ENCODE measurements at regions not wholly inside any gene's neighbourhood (a gene's known extent, or its start where the extent isn't known, plus 50 kb on each side); places are given as distances from the start of the nearest gene placed in this dataset.

DNA sequence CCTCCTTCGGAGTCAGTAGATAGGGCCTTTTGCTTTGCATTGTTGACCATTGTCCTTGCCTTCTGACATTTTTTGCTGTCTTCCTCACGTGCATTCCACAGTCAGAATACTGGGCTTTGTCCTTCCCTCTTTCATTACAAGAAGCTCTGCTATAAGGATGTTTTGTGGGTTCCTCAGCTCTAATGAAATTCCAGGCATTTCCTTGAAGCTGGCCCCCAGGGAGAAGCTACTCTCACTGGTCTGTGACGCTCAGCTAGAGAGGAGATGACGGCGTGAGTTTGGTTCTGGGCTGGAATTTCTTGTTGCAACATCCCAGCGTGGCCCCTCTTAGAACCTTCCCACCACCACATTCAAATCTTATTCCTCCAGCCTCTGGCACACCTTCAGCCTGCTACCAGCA, 210.2 kb downstream of the TJP1 start:
- intact Hi-C loops (cut with micrococcal nuclease) = no loop called here
- H3K9me3 Mint-ChIP-seq (ENCODE audit: unreplicated experiment) = no peaks in the 10 kb centered on the region
- no peak overlapping the region for H3K27ac Mint-ChIP-seq (ENCODE audit: low read depth, unreplicated experiment)
- CTCF ChIA-PET = interaction anchor here (0.5 to 1.1 kb wide), 6 partner anchors 9 to 1487 kb away, joined by 3 to 6 read pairs (median 4); no protein-coding TSS in a partner anchor
- DNase-seq (ENCODE audit: unreplicated experiment) = peak; percentile 12
- H3K27me3 Mint-ChIP-seq (ENCODE audit: insufficient read depth, unreplicated experiment) = peaks cover 41% of the 10 kb centered on the region
- no TSS peak for BruUV-seq (replicated peaks)
- no peaks in the 10 kb centered on the region for H3K36me3 Mint-ChIP-seq (ENCODE audit: insufficient read depth, unreplicated experiment)
- no peaks in the 10 kb centered on the region for H3K4me1 Mint-ChIP-seq (ENCODE audit: insufficient read depth, unreplicated experiment)
- POLR2A ChIA-PET = interaction anchor here (0.6 to 0.7 kb wide), 2 partner anchors 40 to 432 kb away, joined by 3 to 4 read pairs; no protein-coding TSS in a partner anchor
- no peak overlapping the region for H3K4me3 Mint-ChIP-seq (ENCODE audit: unreplicated experiment)
- TF ChIP-seq, protein P1, sequence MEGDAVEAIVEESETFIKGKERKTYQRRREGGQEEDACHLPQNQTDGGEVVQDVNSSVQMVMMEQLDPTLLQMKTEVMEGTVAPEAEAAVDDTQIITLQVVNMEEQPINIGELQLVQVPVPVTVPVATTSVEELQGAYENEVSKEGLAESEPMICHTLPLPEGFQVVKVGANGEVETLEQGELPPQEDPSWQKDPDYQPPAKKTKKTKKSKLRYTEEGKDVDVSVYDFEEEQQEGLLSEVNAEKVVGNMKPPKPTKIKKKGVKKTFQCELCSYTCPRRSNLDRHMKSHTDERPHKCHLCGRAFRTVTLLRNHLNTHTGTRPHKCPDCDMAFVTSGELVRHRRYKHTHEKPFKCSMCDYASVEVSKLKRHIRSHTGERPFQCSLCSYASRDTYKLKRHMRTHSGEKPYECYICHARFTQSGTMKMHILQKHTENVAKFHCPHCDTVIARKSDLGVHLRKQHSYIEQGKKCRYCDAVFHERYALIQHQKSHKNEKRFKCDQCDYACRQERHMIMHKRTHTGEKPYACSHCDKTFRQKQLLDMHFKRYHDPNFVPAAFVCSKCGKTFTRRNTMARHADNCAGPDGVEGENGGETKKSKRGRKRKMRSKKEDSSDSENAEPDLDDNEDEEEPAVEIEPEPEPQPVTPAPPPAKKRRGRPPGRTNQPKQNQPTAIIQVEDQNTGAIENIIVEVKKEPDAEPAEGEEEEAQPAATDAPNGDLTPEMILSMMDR (IDR thresholded peaks at IDR 0.05; ENCODE audit: unreplicated experiment) = no peak

DNA sequence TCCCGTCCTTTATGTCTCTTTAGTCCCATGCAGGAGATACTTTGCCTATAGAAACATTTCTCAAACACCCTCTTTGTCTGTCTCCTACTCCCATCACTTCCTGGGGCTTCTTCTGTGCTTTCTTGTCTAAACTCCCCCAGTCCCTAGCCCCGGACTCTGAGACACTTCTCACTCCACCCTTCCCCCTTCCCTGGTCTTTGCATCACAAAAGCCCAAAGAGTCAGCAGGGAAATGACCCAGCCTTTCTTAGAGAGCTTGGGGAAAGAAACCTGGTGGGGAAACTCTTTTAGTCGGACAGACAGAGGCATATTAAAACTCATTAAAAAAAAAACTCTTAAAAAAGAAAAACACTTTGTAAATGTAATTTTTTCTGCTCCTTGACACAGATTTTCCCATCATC, 211.2 kb downstream of the TJP1 start:
- BruUV-seq (replicated peaks) = no TSS peak
- CTCF ChIA-PET = interaction anchor here (1.1 kb wide), 1 partner anchor 42 kb away, joined by 6 read pairs; no protein-coding TSS in a partner anchor

DNA sequence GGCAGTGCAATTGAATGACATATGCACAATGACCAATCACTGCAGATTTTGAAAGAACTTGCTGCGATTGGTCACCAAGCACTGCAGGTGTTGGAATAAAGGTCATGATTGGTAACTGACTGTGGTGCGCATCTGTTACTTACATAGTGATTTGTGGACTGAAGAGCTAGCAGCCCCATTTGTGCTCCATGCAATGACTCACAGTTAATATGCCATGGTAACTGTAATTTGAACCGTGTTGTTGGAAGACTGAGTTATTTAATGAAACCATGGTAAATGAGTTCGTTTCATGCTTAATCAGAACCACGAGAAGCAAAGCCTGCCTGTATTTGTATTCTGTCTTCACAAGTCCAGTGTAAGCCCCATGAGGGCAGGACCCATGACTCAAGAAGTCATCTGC, 220.5 kb downstream of the TJP1 start:
- DNase-seq (ENCODE audit: unreplicated experiment) = no peak
- no TSS peak for BruUV-seq (replicated peaks)
- Mint-ChIP-seq H3K36me3 (ENCODE audit: insufficient read depth, unreplicated experiment) (no peaks in the 10 kb centered on the region), H3K9me3 (ENCODE audit: unreplicated experiment) (peaks cover 4% of the 10 kb centered on the region), H3K4me1 (ENCODE audit: insufficient read depth, unreplicated experiment) (peaks cover 6% of the 10 kb centered on the region), H3K4me3 (ENCODE audit: unreplicated experiment) (no peak overlapping the region), H3K27me3 (ENCODE audit: insufficient read depth, unreplicated experiment) (peaks cover 11% of the 10 kb centered on the region), H3K27ac (ENCODE audit: low read depth, unreplicated experiment) (no peak overlapping the region)
- TF ChIP-seq, protein P1 (IDR thresholded peaks at IDR 0.05; ENCODE audit: unreplicated experiment) = no peak
- ChIA-PET POLR2A (no interaction called here), CTCF (no interaction called here)
- intact Hi-C loops (cut with micrococcal nuclease) = no loop called here

More for the DNA sequence above, 211.2 kb downstream of the TJP1 start:
- intact Hi-C loops (cut with micrococcal nuclease) = no loop called here
- Mint-ChIP-seq H3K4me1 (ENCODE audit: insufficient read depth, unreplicated experiment) (no peaks in the 10 kb centered on the region), H3K27ac (ENCODE audit: low read depth, unreplicated experiment) (no peak overlapping the region), H3K9me3 (ENCODE audit: unreplicated experiment) (no peaks in the 10 kb centered on the region), H3K36me3 (ENCODE audit: insufficient read depth, unreplicated experiment) (no peaks in the 10 kb centered on the region), H3K4me3 (ENCODE audit: unreplicated experiment) (no peak overlapping the region), H3K27me3 (ENCODE audit: insufficient read depth, unreplicated experiment) (peaks cover 41% of the 10 kb centered on the region)
- TF ChIP-seq, protein P1 (IDR thresholded peaks at IDR 0.05; ENCODE audit: unreplicated experiment) = no peak
- POLR2A ChIA-PET = no interaction called here
- DNase-seq (ENCODE audit: unreplicated experiment) = no peak

DNA sequence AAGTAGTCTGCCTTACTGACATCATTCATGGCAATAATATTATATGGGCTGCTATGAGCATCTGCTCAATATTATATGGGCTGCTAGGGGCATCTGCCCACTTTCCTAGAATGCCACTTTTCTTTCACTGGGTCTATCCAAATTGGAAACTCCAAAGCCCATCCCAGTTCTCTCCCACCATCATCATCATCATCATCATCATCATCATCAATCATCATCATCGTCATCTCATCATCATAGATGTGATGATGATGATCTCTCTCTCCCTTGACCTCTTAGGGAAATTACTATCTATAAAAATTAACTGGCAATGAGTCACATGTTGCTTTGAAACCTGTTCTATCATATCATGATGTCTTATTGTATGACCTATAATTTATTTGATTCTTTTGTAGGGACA, 222.0 kb downstream of the TJP1 start:
- DNase-seq (ENCODE audit: unreplicated experiment) = no peak
- ChIA-PET POLR2A (no interaction called here), CTCF (no interaction called here)
- Mint-ChIP-seq H3K27ac (ENCODE audit: low read depth, unreplicated experiment) (no peak overlapping the region), H3K4me1 (ENCODE audit: insufficient read depth, unreplicated experiment) (peaks cover 6% of the 10 kb centered on the region), H3K36me3 (ENCODE audit: insufficient read depth, unreplicated experiment) (no peaks in the 10 kb centered on the region), H3K4me3 (ENCODE audit: unreplicated experiment) (no peak overlapping the region), H3K9me3 (ENCODE audit: unreplicated experiment) (peaks cover 4% of the 10 kb centered on the region), H3K27me3 (ENCODE audit: insufficient read depth, unreplicated experiment) (peaks cover 11% of the 10 kb centered on the region)
- no TSS peak for BruUV-seq (replicated peaks)
- intact Hi-C loops (cut with micrococcal nuclease) = no loop called here
- TF ChIP-seq, protein P1 (IDR thresholded peaks at IDR 0.05; ENCODE audit: unreplicated experiment) = no peak
